ENCODE measurements at regions not wholly inside any gene's neighbourhood (a gene's known extent, or its start where the extent isn't known, plus 50 kb on each side); places are given as distances from the start of the nearest gene placed in this dataset.

GRCh38 chr4:158964114-158964727, 138.7 kb upstream of the RAPGEF2 start:
- Histone ChIP-seq H3K9ac (ENCODE audit: extremely low read depth, low read length, poor library complexity, severe bottlenecking) (no peak overlapping the region), H3K9me3 (ENCODE audit: control insufficient read depth, low read length) (peaks cover 8% of the 10 kb centered on the region), H3K27me3 (ENCODE audit: control insufficient read depth, insufficient read depth, low read length, poor library complexity, severe bottlenecking) (no peaks in the 10 kb centered on the region), H3K4me3 (ENCODE audit: low read length) (no peak overlapping the region), H3K27ac (ENCODE audit: low read depth, low read length) (no peak overlapping the region), H3K4me1 (ENCODE audit: control insufficient read depth, insufficient read depth, low read length) (no peaks in the 10 kb centered on the region), H3K36me3 (ENCODE audit: control insufficient read depth, insufficient read depth, low read length) (no peaks in the 10 kb centered on the region)
- Mint-ChIP-seq H3K4me1 (no peaks in the 10 kb centered on the region), H3K27me3 (ENCODE audit: insufficient read depth) (no peaks in the 10 kb centered on the region), H3K27ac (no peak overlapping the region), H3K9me3 (peaks cover 3% of the 10 kb centered on the region), H3K36me3 (ENCODE audit: low read depth) (no peaks in the 10 kb centered on the region), H3K4me3 (no peak overlapping the region)
- no peak for TF ChIP-seq CTCF (conservative IDR thresholded peaks at IDR 0.05)
- 97 to 100% methylated on average over 1 to 4 of the region's 5 CpGs for WGBS, 2 experiments (ENCODE audit: insufficient coverage in 1 of 2, insufficient read length in 1 of 2)
- DNase-seq: no peak

DNA sequence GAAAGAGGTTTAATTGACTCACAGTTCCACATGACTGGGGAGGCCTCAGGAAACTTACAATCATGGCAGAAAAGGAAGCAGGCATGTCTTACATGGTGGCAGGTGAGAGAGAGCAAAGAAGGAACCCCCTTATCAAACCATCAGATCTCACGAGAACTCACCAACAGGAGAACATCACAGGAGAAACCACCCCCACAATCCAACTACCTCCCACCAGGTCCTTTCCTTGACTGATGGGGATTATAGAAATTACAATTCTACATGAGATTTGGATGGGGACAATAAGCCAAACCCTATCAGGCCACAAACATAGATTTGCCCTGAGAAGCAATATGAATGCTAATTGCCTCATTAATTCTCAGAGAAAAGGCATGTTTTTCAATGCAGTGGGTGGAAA, 138.2 kb upstream of the RAPGEF2 start:
- TF ChIP-seq CTCF (conservative IDR thresholded peaks at IDR 0.05): no peak
- H3K27me3 ChIP-seq (ENCODE audit: control insufficient read depth, insufficient read depth, low read length, poor library complexity, severe bottlenecking): no peaks in the 10 kb centered on the region
- Mint-ChIP-seq H3K27me3 (ENCODE audit: insufficient read depth) (no peaks in the 10 kb centered on the region), H3K4me1 (no peaks in the 10 kb centered on the region), H3K27ac (no peak overlapping the region), H3K9me3 (peaks cover 3% of the 10 kb centered on the region), H3K4me3 (no peak overlapping the region), H3K36me3 (ENCODE audit: low read depth) (no peaks in the 10 kb centered on the region)
- H3K27ac ChIP-seq (ENCODE audit: low read depth, low read length): no peak overlapping the region
- no peak overlapping the region for H3K9ac ChIP-seq (ENCODE audit: extremely low read depth, low read length, poor library complexity, severe bottlenecking)
- no peaks in the 10 kb centered on the region for H3K4me1 ChIP-seq (ENCODE audit: control insufficient read depth, insufficient read depth, low read length)
- peaks cover 8% of the 10 kb centered on the region for H3K9me3 ChIP-seq (ENCODE audit: control insufficient read depth, low read length)
- WGBS, 2 experiments (ENCODE audit: insufficient coverage in 1 of 2, insufficient read length in 1 of 2): no CpG with 5 or more reads among the region's 1 CpG
- no peak for DNase-seq
- H3K4me3 ChIP-seq (ENCODE audit: low read length): no peak overlapping the region
- H3K36me3 ChIP-seq (ENCODE audit: control insufficient read depth, insufficient read depth, low read length): no peaks in the 10 kb centered on the region

- Mint-ChIP-seq H3K36me3 (ENCODE audit: low read depth) (no peaks in the 10 kb centered on the region), H3K4me1 (no peaks in the 10 kb centered on the region), H3K4me3 (no peak overlapping the region), H3K9me3 (peaks cover 3% of the 10 kb centered on the region), H3K27me3 (ENCODE audit: insufficient read depth) (no peaks in the 10 kb centered on the region), H3K27ac (no peak overlapping the region)
- no peaks in the 10 kb centered on the region for H3K36me3 ChIP-seq (ENCODE audit: control insufficient read depth, insufficient read depth, low read length)
- no peaks in the 10 kb centered on the region for H3K4me1 ChIP-seq (ENCODE audit: control insufficient read depth, insufficient read depth, low read length)
- no peak overlapping the region for H3K9ac ChIP-seq (ENCODE audit: extremely low read depth, low read length, poor library complexity, severe bottlenecking)
- DNase-seq: no peak
- H3K27me3 ChIP-seq (ENCODE audit: control insufficient read depth, insufficient read depth, low read length, poor library complexity, severe bottlenecking): no peaks in the 10 kb centered on the region
- no peak overlapping the region for H3K27ac ChIP-seq (ENCODE audit: low read depth, low read length)
- no peak for TF ChIP-seq CTCF (conservative IDR thresholded peaks at IDR 0.05)
- peaks cover 8% of the 10 kb centered on the region for H3K9me3 ChIP-seq (ENCODE audit: control insufficient read depth, low read length)
- H3K4me3 ChIP-seq (ENCODE audit: low read length): no peak overlapping the region
Observed at GRCh38 chr4:158965226-158965625, 137.7 kb upstream of the RAPGEF2 start.
